ENCODE measurements at regions not wholly inside any gene's neighbourhood (a gene's known extent, or its start where the extent isn't known, plus 50 kb on each side); places are given as distances from the start of the nearest gene placed in this dataset.

DNA sequence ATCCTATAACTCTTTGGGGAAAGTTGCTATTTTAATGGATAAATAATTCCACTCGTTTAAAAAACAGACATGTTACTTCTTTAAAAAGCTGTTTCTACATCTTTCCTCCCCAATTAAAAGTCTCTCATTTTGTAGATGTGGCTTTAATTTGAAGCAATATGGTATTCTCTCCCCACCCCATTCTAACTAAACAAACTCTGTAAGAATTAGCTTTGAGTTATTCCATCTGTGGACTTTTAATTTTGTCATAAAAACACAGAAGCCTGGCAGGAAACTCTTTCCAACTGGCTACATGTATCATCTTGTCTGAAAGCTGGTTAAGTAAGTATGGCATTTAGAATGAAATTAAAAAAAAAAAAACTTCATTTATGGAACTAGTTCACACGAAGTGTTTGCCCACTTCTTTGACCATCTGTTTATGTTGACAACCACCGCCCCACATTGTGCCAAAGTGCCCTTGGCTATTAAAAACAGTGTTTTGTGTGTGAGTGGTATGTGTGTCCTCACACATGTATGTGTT is 140.3 kb downstream of the NAA11 start:
- WGBS (ENCODE audit: insufficient coverage) = 94% methylated on average over 2 of the region's 3 CpGs

DNA sequence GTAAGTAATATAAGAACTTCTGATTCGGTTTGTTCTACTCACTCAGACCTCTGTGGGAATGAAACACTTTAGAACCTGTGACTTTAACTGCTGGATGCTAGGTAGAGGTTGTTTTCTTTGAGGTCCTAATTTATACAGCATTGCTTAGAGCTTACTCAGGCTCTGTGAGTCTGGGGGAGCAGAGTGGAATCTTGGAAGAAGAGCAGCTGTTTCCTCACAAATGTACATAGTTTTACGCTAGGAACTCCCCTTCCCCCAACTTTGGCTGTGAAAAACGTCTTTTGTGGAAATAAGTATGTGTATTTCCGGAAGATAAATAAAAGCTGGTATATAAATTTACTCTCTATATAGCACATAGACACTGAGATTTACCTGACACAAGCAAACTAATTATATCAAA is 141.4 kb downstream of the NAA11 start:
- ChIA-PET CTCF (no interaction called here), POLR2A (no interaction called here)
- no peak overlapping the region for H3K4me3 Mint-ChIP-seq
- intact Hi-C loops (cut with micrococcal nuclease) = no loop called here
- H3K27ac Mint-ChIP-seq = no peak overlapping the region
- ATAC-seq (ENCODE audit: low read depth) = no peak
- no peak overlapping the region for H3K27ac ChIP-seq (ENCODE audit: low read length in 2 of 2)
- no peak for DNase-seq
- H3K4me1 ChIP-seq (ENCODE audit: control insufficient read depth in 2 of 2, insufficient read depth in 2 of 2, low read length in 2 of 2) = no peaks in the 10 kb centered on the region
- H3K79me2 ChIP-seq (ENCODE audit: control insufficient read depth, insufficient read depth, low read length) = no peaks in the 10 kb centered on the region
- no peak overlapping the region for H3K4me3 ChIP-seq (ENCODE audit: control extremely low read depth in 1 of 5, extremely low read depth in 1 of 5, insufficient read depth in 1 of 5, low read depth in 2 of 5, low read length in 4 of 5)
- no peaks in the 10 kb centered on the region for H3K27me3 ChIP-seq (replicated peaks in 1 of 4; ENCODE audit: control extremely low read depth in 1 of 4, control insufficient read depth in 3 of 4, insufficient read depth in 4 of 4, low read length in 3 of 4)
- H3K9ac ChIP-seq (ENCODE audit: low read length) = no peak overlapping the region
- WGBS (ENCODE audit: insufficient coverage) = no CpG with 5 or more reads among the region's 4 CpGs
- H3K4me2 ChIP-seq (replicated peaks; ENCODE audit: low read depth, low read length, poor library complexity, severe bottlenecking) = no peak overlapping the region
- H3K36me3 ChIP-seq (replicated peaks in 1 of 2; ENCODE audit: control extremely low read depth in 1 of 2, control insufficient read depth in 1 of 2, extremely low read depth in 1 of 2, insufficient read depth in 2 of 2, low read length in 1 of 2) = no peaks in the 10 kb centered on the region
- no peaks in the 10 kb centered on the region for H4K20me1 ChIP-seq (ENCODE audit: control insufficient read depth, insufficient read depth, low read length, poor library complexity, severe bottlenecking)
- peaks cover 7% of the 10 kb centered on the region for H3K9me3 Mint-ChIP-seq (ENCODE audit: insufficient read depth)
- TF ChIP-seq, protein P1, sequence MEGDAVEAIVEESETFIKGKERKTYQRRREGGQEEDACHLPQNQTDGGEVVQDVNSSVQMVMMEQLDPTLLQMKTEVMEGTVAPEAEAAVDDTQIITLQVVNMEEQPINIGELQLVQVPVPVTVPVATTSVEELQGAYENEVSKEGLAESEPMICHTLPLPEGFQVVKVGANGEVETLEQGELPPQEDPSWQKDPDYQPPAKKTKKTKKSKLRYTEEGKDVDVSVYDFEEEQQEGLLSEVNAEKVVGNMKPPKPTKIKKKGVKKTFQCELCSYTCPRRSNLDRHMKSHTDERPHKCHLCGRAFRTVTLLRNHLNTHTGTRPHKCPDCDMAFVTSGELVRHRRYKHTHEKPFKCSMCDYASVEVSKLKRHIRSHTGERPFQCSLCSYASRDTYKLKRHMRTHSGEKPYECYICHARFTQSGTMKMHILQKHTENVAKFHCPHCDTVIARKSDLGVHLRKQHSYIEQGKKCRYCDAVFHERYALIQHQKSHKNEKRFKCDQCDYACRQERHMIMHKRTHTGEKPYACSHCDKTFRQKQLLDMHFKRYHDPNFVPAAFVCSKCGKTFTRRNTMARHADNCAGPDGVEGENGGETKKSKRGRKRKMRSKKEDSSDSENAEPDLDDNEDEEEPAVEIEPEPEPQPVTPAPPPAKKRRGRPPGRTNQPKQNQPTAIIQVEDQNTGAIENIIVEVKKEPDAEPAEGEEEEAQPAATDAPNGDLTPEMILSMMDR (IDR thresholded peaks at IDR 0.05) = no peak
- no peak for TF ChIP-seq EZH2 (IDR thresholded peaks at IDR 0.05; ENCODE audit: borderline replicate concordance, insufficient read depth, low read depth, low read length, poor library complexity, severe bottlenecking)
- peaks cover 0 to 8% (median 2%) of the 10 kb centered on the region in 3 donors for H3K9me3 ChIP-seq (ENCODE audit: control extremely low read depth in 1 of 3, control insufficient read depth in 2 of 3, insufficient read depth in 1 of 3, low read length in 2 of 3)
- no peaks in the 10 kb centered on the region for H3K27me3 Mint-ChIP-seq
- no peak overlapping the region for H2AFZ ChIP-seq (ENCODE audit: insufficient read depth, low read depth, low read length, poor library complexity, severe bottlenecking)
- no peaks in the 10 kb centered on the region for H3K4me1 Mint-ChIP-seq

More for the DNA sequence above, 140.3 kb downstream of the NAA11 start:
- TF ChIP-seq, protein P1 (IDR thresholded peaks at IDR 0.05) = no peak
- TF ChIP-seq EZH2 (IDR thresholded peaks at IDR 0.05; ENCODE audit: borderline replicate concordance, insufficient read depth, low read depth, low read length, poor library complexity, severe bottlenecking) = no peak
- intact Hi-C loops (cut with micrococcal nuclease) = no loop called here
- Histone ChIP-seq H3K36me3 (replicated peaks in 1 of 2; ENCODE audit: control extremely low read depth in 1 of 2, control insufficient read depth in 1 of 2, extremely low read depth in 1 of 2, insufficient read depth in 2 of 2, low read length in 1 of 2) (no peaks in the 10 kb centered on the region), H3K4me1 (ENCODE audit: control insufficient read depth in 2 of 2, insufficient read depth in 2 of 2, low read length in 2 of 2) (no peaks in the 10 kb centered on the region), H3K9ac (ENCODE audit: low read length) (no peak overlapping the region), H3K27ac (ENCODE audit: low read length in 2 of 2) (no peak overlapping the region), H3K27me3 (replicated peaks in 1 of 4; ENCODE audit: control extremely low read depth in 1 of 4, control insufficient read depth in 3 of 4, insufficient read depth in 4 of 4, low read length in 3 of 4) (no peaks in the 10 kb centered on the region), H3K4me2 (replicated peaks; ENCODE audit: low read depth, low read length, poor library complexity, severe bottlenecking) (no peak overlapping the region), H3K4me3 (ENCODE audit: control extremely low read depth in 1 of 5, extremely low read depth in 1 of 5, insufficient read depth in 1 of 5, low read depth in 2 of 5, low read length in 4 of 5) (no peak overlapping the region), H3K79me2 (ENCODE audit: control insufficient read depth, insufficient read depth, low read length) (no peaks in the 10 kb centered on the region), H2AFZ (ENCODE audit: insufficient read depth, low read depth, low read length, poor library complexity, severe bottlenecking) (no peak overlapping the region), H3K9me3 (ENCODE audit: control extremely low read depth in 1 of 3, control insufficient read depth in 2 of 3, insufficient read depth in 1 of 3, low read length in 2 of 3) (peaks cover 0 to 8% (median 2%) of the 10 kb centered on the region in 3 donors), H4K20me1 (ENCODE audit: control insufficient read depth, insufficient read depth, low read length, poor library complexity, severe bottlenecking) (no peaks in the 10 kb centered on the region)
- H3K9me3 Mint-ChIP-seq (ENCODE audit: insufficient read depth) = peaks cover 7% of the 10 kb centered on the region
- H3K4me3 Mint-ChIP-seq = no peak overlapping the region
- no peak for ATAC-seq (ENCODE audit: low read depth)
- CTCF ChIA-PET = no interaction called here
- H3K27ac Mint-ChIP-seq = no peak overlapping the region
- POLR2A ChIA-PET = no interaction called here
- no peaks in the 10 kb centered on the region for H3K27me3 Mint-ChIP-seq
- H3K4me1 Mint-ChIP-seq = no peaks in the 10 kb centered on the region
- no peak for DNase-seq
